Upper lobe of left lung (tissue), 6 donors: ENCODE measurements at regions not wholly inside any gene's neighbourhood (a gene's known extent, or its start where the extent isn't known, plus 50 kb on each side); places are given as distances from the start of the nearest gene placed in this dataset.

Experiments used
- ATAC-seq, 2 donors: fragments of 200-7000 bp; cut with Tn5 transposase; one replicate each; pipeline ENCODE4 v1.9.1; 2022; ENCODE audit warnings: mild to moderate bottlenecking in 2 of 2, moderate library complexity in 2 of 2; ENCODE audit not compliant: low FRiP score in 2 of 2
- DNase-seq, 2 donors: peaks; one replicate each; pipeline ENCODE4 v3.0.0-alpha.2; 2019 to 2020
- H3K27ac ChIP-seq, 4 donors: fragments of 200-600 bp; sonication (generic); one replicate each; pipeline ENCODE4 v1.5.1; 2016 to 2019
- H3K27me3 ChIP-seq, 4 donors: fragments of 200-600 bp; sonication (generic); one replicate each; pipeline ENCODE4 v1.5.1; 2017 to 2019
- H3K36me3 ChIP-seq, 4 donors: fragments of 200-600 bp; sonication (generic); one replicate each; pipeline ENCODE4 v1.5.1; 2016 to 2019
- H3K4me1 ChIP-seq, 4 donors: fragments of 200-600 bp; sonication (generic); one replicate each; pipeline ENCODE4 v1.5.1; 2018 to 2019
- H3K4me3 ChIP-seq, 4 donors: fragments of 200-600 bp; sonication (generic); one replicate each; pipeline ENCODE4 v1.5.1; 2017 to 2019; ENCODE audit warnings: mild to moderate bottlenecking in 2 of 4, moderate library complexity in 1 of 4
- H3K9me3 ChIP-seq, 4 donors: fragments of 200-600 bp; sonication (generic); one replicate each; pipeline ENCODE4 v1.5.1; 2018 to 2019
- CTCF ChIP-seq, 6 experiments: fragments of 450-650 bp in 4 of 6; fragments of 200-600 bp in 2 of 6; sonication (generic) in 2 of 6; IDR thresholded peaks; one replicate each; pipeline ENCODE4 v1.5.1; 2016 to 2019; ENCODE audit warnings: antibody characterized with exemption in 6 of 6
- EP300 ChIP-seq, 4 donors: sonication (generic); formaldehyde crosslinking; IDR thresholded peaks; one replicate each; pipeline ENCODE4 v1.5.1; 2017; ENCODE audit warnings: antibody characterized with exemption in 4 of 4, control low read depth in 2 of 4
- POLR2A ChIP-seq, 4 donors: fragments of 450-650 bp; IDR thresholded peaks; one replicate each; pipeline ENCODE4 v1.5.1; 2016 to 2017; ENCODE audit warnings: antibody characterized with exemption in 4 of 4, mild to moderate bottlenecking in 2 of 4
- POLR2AphosphoS5 ChIP-seq, 2 donors: sonication (generic); formaldehyde crosslinking; IDR thresholded peaks; one replicate each; pipeline ENCODE4 v1.5.1; 2017; ENCODE audit warnings: antibody characterized with exemption in 2 of 2
- WGBS, 2 donors: methylation state at CpG; one replicate each; pipeline ENCODE4 v1.1.5; 2017 to 2018; 5-methylcytosine and 5-hydroxymethylcytosine counted together
- donor health status: DM: no; HTN: no; CAD: no; lungs with moderate emphysema.
- donor health status: DM: no; HTN: yes; CAD: no; lungs with severe emphysema.

DNA sequence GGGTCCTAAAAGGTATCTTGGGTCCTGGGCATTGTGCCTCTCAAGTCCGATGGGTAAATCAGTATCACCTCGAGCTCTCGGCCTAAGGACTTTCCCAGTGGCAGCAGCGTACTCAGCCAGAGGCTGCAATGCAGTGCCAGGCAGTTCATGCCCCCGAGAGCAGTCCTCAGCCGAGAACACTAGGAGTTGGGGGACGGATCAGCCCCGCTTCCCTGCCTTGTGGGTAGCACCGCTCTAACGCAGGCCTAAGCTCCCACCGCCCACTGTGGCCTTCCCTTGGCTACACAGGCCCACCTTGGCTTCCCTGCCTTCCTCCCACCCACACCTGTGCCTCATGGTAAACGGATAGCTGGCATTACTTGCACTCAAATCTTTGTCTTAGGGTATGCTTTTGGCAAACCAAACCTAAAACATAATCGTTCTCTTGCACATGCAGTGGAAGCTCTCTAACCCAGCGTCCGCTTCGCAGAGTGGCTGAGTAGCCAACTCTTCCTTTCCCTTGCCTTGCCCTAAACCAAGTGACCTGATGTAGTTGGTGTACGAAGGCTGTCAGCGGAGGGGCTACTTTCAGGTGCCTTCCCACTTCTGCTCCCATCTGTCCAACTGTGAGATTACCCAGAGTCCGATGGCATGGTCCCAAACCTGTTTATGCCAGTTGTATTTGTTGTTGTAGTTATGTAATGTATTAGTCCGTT lies 73.2 kb upstream of the CHST15 start:
- no peak for DNase-seq
- WGBS, 2 donors: 85 to 94% methylated on average over 19 to 20 of the region's 20 CpGs
- Histone ChIP-seq H3K27ac (no peak overlapping the region), H3K27me3 (no peaks in the 10 kb centered on the region), H3K4me1 (no peaks in the 10 kb centered on the region), H3K4me3 (no peak overlapping the region), H3K36me3 (no peaks in the 10 kb centered on the region), H3K9me3 (no peaks in the 10 kb centered on the region)
- no peak for ATAC-seq
- TF ChIP-seq POLR2AphosphoS5 (IDR thresholded peaks at IDR 0.05) (no peak), CTCF (IDR thresholded peaks at IDR 0.05) (no peak), POLR2A (IDR thresholded peaks at IDR 0.05) (no peak), EP300 (IDR thresholded peaks at IDR 0.05) (no peak)

- ATAC-seq (no peak), DNase-seq (no peak)
- TF ChIP-seq EP300 (IDR thresholded peaks at IDR 0.05): no peak
- no peak for TF ChIP-seq POLR2AphosphoS5 (IDR thresholded peaks at IDR 0.05)
- no peak for TF ChIP-seq CTCF (IDR thresholded peaks at IDR 0.05)
- TF ChIP-seq POLR2A (IDR thresholded peaks at IDR 0.05): no peak
- H3K36me3 ChIP-seq: no peaks in the 10 kb centered on the region
- no peak overlapping the region for H3K27ac ChIP-seq
- H3K27me3 ChIP-seq: no peaks in the 10 kb centered on the region
- 88 to 92% methylated on average over 3 of the region's 3 CpGs for WGBS, 2 donors
- no peak overlapping the region for H3K4me3 ChIP-seq
- no peaks in the 10 kb centered on the region for H3K9me3 ChIP-seq
- no peaks in the 10 kb centered on the region for H3K4me1 ChIP-seq
Observed at GRCh38 chr10:124165827-124166226, 72.4 kb upstream of the CHST15 start.

GRCh38 chr10:124165311-124165710 lies 71.9 kb upstream of the CHST15 start:
- Histone ChIP-seq H3K27ac (no peak overlapping the region), H3K4me1 (no peaks in the 10 kb centered on the region), H3K4me3 (no peak overlapping the region), H3K9me3 (no peaks in the 10 kb centered on the region), H3K27me3 (no peaks in the 10 kb centered on the region), H3K36me3 (no peaks in the 10 kb centered on the region)
- ATAC-seq: no peak
- TF ChIP-seq POLR2AphosphoS5 (IDR thresholded peaks at IDR 0.05) (no peak), CTCF (IDR thresholded peaks at IDR 0.05) (no peak), EP300 (IDR thresholded peaks at IDR 0.05) (no peak), POLR2A (IDR thresholded peaks at IDR 0.05) (no peak)
- WGBS, 2 donors: 85 to 95% methylated on average over 8 of the region's 8 CpGs
- no peak for DNase-seq

GRCh38 chr10:124164264-124164663 lies 70.9 kb upstream of the CHST15 start:
- no peaks in the 10 kb centered on the region for H3K27me3 ChIP-seq
- 23 to 93% methylated on average over 2 of the region's 2 CpGs for WGBS, 2 donors
- no peak overlapping the region for H3K27ac ChIP-seq
- no peak overlapping the region for H3K4me3 ChIP-seq
- H3K9me3 ChIP-seq: no peaks in the 10 kb centered on the region
- no peaks in the 10 kb centered on the region for H3K4me1 ChIP-seq
- TF ChIP-seq EP300 (IDR thresholded peaks at IDR 0.05) (no peak), CTCF (IDR thresholded peaks at IDR 0.05) (no peak), POLR2A (IDR thresholded peaks at IDR 0.05) (no peak), POLR2AphosphoS5 (IDR thresholded peaks at IDR 0.05) (no peak)
- H3K36me3 ChIP-seq: no peaks in the 10 kb centered on the region
- ATAC-seq (no peak), DNase-seq (no peak)

GRCh38 chr10:124162774-124163354 lies 69.5 kb upstream of the CHST15 start:
- no peaks in the 10 kb centered on the region for H3K36me3 ChIP-seq
- no peak for TF ChIP-seq POLR2AphosphoS5 (IDR thresholded peaks at IDR 0.05)
- TF ChIP-seq CTCF (IDR thresholded peaks at IDR 0.05): no peak
- TF ChIP-seq POLR2A (IDR thresholded peaks at IDR 0.05): no peak
- no peak for TF ChIP-seq EP300 (IDR thresholded peaks at IDR 0.05)
- no peaks in the 10 kb centered on the region for H3K9me3 ChIP-seq
- H3K4me3 ChIP-seq: no peak overlapping the region
- ATAC-seq (no peak), DNase-seq (no peak)
- no peaks in the 10 kb centered on the region for H3K27me3 ChIP-seq
- H3K4me1 ChIP-seq: no peaks in the 10 kb centered on the region
- no peak overlapping the region for H3K27ac ChIP-seq
- 67 to 82% methylated on average over 6 of the region's 6 CpGs for WGBS, 2 donors
